ENCODE measurements at regions not wholly inside any gene's neighbourhood (a gene's known extent, or its start where the extent isn't known, plus 50 kb on each side); places are given as distances from the start of the nearest gene placed in this dataset.

- CTCF ChIA-PET, result no interaction called here
- no peaks in the 10 kb centered on the region for H3K27me3 ChIP-seq (replicated peaks; ENCODE audit: insufficient read depth, low read depth, low read length, poor library complexity)
Measured at GRCh38 chr20:55166063-55166462, 690.7 kb downstream of the DOK5 start.

GRCh38 chr20:55160996-55161395 lies 685.6 kb downstream of the DOK5 start:
- no peaks in the 10 kb centered on the region for H3K36me3 ChIP-seq (ENCODE audit: insufficient read depth, low read length, poor library complexity, severe bottlenecking)
- peaks cover 8% of the 10 kb centered on the region for H3K9me3 ChIP-seq (ENCODE audit: low read depth, low read length, poor library complexity, severe bottlenecking)
- no peaks in the 10 kb centered on the region for H3K4me1 ChIP-seq (ENCODE audit: insufficient read depth, low read length, poor library complexity, severe bottlenecking)
- ChIA-PET CTCF (no interaction called here), POLR2A (ENCODE audit: low non-redundant PET) (no interaction called here)
- H3K27me3 ChIP-seq (replicated peaks; ENCODE audit: insufficient read depth, low read depth, low read length, poor library complexity), result no peaks in the 10 kb centered on the region
- intact Hi-C loops (cut with micrococcal nuclease; ENCODE audit: unreplicated experiment), result no loop called here
- DNase-seq (ENCODE audit: low spot score), result no peak
- no peak overlapping the region for H3K27ac ChIP-seq (ENCODE audit: low read depth, low read length, poor library complexity, severe bottlenecking)
- H3K4me3 ChIP-seq (ENCODE audit: low read depth, low read length, poor library complexity, severe bottlenecking), result no peak overlapping the region
- no TSS peak for BruUV-seq (replicated peaks)
- TF ChIP-seq CTCF (conservative IDR thresholded peaks at IDR 0.05; ENCODE audit: low read depth, low read length) (no peak), EZH2 (IDR thresholded peaks at IDR 0.05; ENCODE audit: borderline replicate concordance, low read depth, low read length, poor library complexity, severe bottlenecking) (no peak)

More at GRCh38 chr20:55166063-55166462, 690.7 kb downstream of the DOK5 start:
- Histone ChIP-seq H3K9me3 (ENCODE audit: low read depth, low read length, poor library complexity, severe bottlenecking) (no peaks in the 10 kb centered on the region), H3K4me3 (ENCODE audit: low read depth, low read length, poor library complexity, severe bottlenecking) (no peak overlapping the region), H3K27ac (ENCODE audit: low read depth, low read length, poor library complexity, severe bottlenecking) (no peak overlapping the region), H3K4me1 (ENCODE audit: insufficient read depth, low read length, poor library complexity, severe bottlenecking) (no peaks in the 10 kb centered on the region), H3K36me3 (ENCODE audit: insufficient read depth, low read length, poor library complexity, severe bottlenecking) (no peaks in the 10 kb centered on the region)
- no peak for TF ChIP-seq CTCF (conservative IDR thresholded peaks at IDR 0.05; ENCODE audit: low read depth, low read length)
- TF ChIP-seq EZH2 (IDR thresholded peaks at IDR 0.05; ENCODE audit: borderline replicate concordance, low read depth, low read length, poor library complexity, severe bottlenecking), result no peak
- DNase-seq (ENCODE audit: low spot score), result no peak
- POLR2A ChIA-PET (ENCODE audit: low non-redundant PET), result no interaction called here
- no TSS peak for BruUV-seq (replicated peaks)
- intact Hi-C loops (cut with micrococcal nuclease; ENCODE audit: unreplicated experiment), result no loop called here

GRCh38 chr20:55160037-55160436 lies 684.6 kb downstream of the DOK5 start:
- Histone ChIP-seq H3K27me3 (replicated peaks; ENCODE audit: insufficient read depth, low read depth, low read length, poor library complexity) (no peaks in the 10 kb centered on the region), H3K27ac (ENCODE audit: low read depth, low read length, poor library complexity, severe bottlenecking) (no peak overlapping the region), H3K4me1 (ENCODE audit: insufficient read depth, low read length, poor library complexity, severe bottlenecking) (no peaks in the 10 kb centered on the region), H3K4me3 (ENCODE audit: low read depth, low read length, poor library complexity, severe bottlenecking) (no peak overlapping the region), H3K36me3 (ENCODE audit: insufficient read depth, low read length, poor library complexity, severe bottlenecking) (no peaks in the 10 kb centered on the region), H3K9me3 (ENCODE audit: low read depth, low read length, poor library complexity, severe bottlenecking) (peaks cover 8% of the 10 kb centered on the region)
- no peak for DNase-seq (ENCODE audit: low spot score)
- ChIA-PET CTCF (no interaction called here), POLR2A (ENCODE audit: low non-redundant PET) (no interaction called here)
- BruUV-seq (replicated peaks), result no TSS peak
- TF ChIP-seq EZH2 (IDR thresholded peaks at IDR 0.05; ENCODE audit: borderline replicate concordance, low read depth, low read length, poor library complexity, severe bottlenecking), result no peak
- no peak for TF ChIP-seq CTCF (conservative IDR thresholded peaks at IDR 0.05; ENCODE audit: low read depth, low read length)
- intact Hi-C loops (cut with micrococcal nuclease; ENCODE audit: unreplicated experiment), result no loop called here
